ENCODE measurements at regions not wholly inside any gene's neighbourhood (a gene's known extent, or its start where the extent isn't known, plus 50 kb on each side); places are given as distances from the start of the nearest gene placed in this dataset.

- Histone ChIP-seq H4K20me1 (ENCODE audit: insufficient read depth, poor library complexity, severe bottlenecking) (no peaks in the 10 kb centered on the region), H3K4me2 (no peak overlapping the region), H2AFZ (no peak overlapping the region), H3K27me3 (peaks cover 7% of the 10 kb centered on the region), H3K9me2 (replicated peaks; ENCODE audit: insufficient read depth) (no peaks in the 10 kb centered on the region), H3K4me1 (ENCODE audit: insufficient read depth) (no peaks in the 10 kb centered on the region), H3K36me3 (replicated peaks; ENCODE audit: insufficient read depth, low read depth) (no peaks in the 10 kb centered on the region), H3K4me3 (no peak overlapping the region), H3K9me3 (ENCODE audit: low read depth) (no peaks in the 10 kb centered on the region), H3K79me2 (no peaks in the 10 kb centered on the region), H3K27ac (no peak overlapping the region)
- no peak for DNase-seq (ENCODE audit: low spot score)
- WGBS (ENCODE audit: low lambda C conversion rate, missing lambda C conversion rate) = 91% methylated on average over 22 of the region's 22 CpGs
- TF ChIP-seq CTCF (IDR thresholded peaks at IDR 0.05; ENCODE audit: poor library complexity) (no peak), EZH2phosphoT487 (IDR thresholded peaks at IDR 0.05; ENCODE audit: low read depth, severe bottlenecking, unreplicated experiment) (no peak), EZH2 (IDR thresholded peaks at IDR 0.05; ENCODE audit: borderline replicate concordance) (no peak)
Observed at GRCh38 chr10:128747582-128748346, 621.5 kb upstream of the MKI67 start.

GRCh38 chr10:128751284-128751683 is 625.1 kb upstream of the MKI67 start:
- Histone ChIP-seq H3K4me1 (ENCODE audit: insufficient read depth) (no peaks in the 10 kb centered on the region), H2AFZ (no peak overlapping the region), H3K79me2 (no peaks in the 10 kb centered on the region), H3K27ac (no peak overlapping the region), H3K27me3 (no peaks in the 10 kb centered on the region), H3K9me2 (replicated peaks; ENCODE audit: insufficient read depth) (no peaks in the 10 kb centered on the region), H3K9me3 (ENCODE audit: low read depth) (no peaks in the 10 kb centered on the region), H3K4me2 (no peak overlapping the region), H3K4me3 (no peak overlapping the region), H4K20me1 (ENCODE audit: insufficient read depth, poor library complexity, severe bottlenecking) (no peaks in the 10 kb centered on the region), H3K36me3 (replicated peaks; ENCODE audit: insufficient read depth, low read depth) (no peaks in the 10 kb centered on the region)
- no peak for TF ChIP-seq EZH2 (IDR thresholded peaks at IDR 0.05; ENCODE audit: borderline replicate concordance)
- no peak for TF ChIP-seq CTCF (IDR thresholded peaks at IDR 0.05; ENCODE audit: poor library complexity)
- no peak for TF ChIP-seq EZH2phosphoT487 (IDR thresholded peaks at IDR 0.05; ENCODE audit: low read depth, severe bottlenecking, unreplicated experiment)
- DNase-seq (ENCODE audit: low spot score) = no peak
- WGBS (ENCODE audit: low lambda C conversion rate, missing lambda C conversion rate) = 91% methylated on average over 7 of the region's 7 CpGs

- 98% methylated on average over 3 of the region's 3 CpGs for WGBS (ENCODE audit: low lambda C conversion rate, missing lambda C conversion rate)
- no peak overlapping the region for H3K4me2 ChIP-seq
- no peaks in the 10 kb centered on the region for H3K79me2 ChIP-seq
- H4K20me1 ChIP-seq (ENCODE audit: insufficient read depth, poor library complexity, severe bottlenecking) = no peaks in the 10 kb centered on the region
- no peak overlapping the region for H3K27ac ChIP-seq
- no peaks in the 10 kb centered on the region for H3K27me3 ChIP-seq
- no peak overlapping the region for H2AFZ ChIP-seq
- H3K4me3 ChIP-seq = no peak overlapping the region
- no peaks in the 10 kb centered on the region for H3K4me1 ChIP-seq (ENCODE audit: insufficient read depth)
- TF ChIP-seq CTCF (IDR thresholded peaks at IDR 0.05; ENCODE audit: poor library complexity) = no peak
- TF ChIP-seq EZH2 (IDR thresholded peaks at IDR 0.05; ENCODE audit: borderline replicate concordance) = no peak
- no peak for TF ChIP-seq EZH2phosphoT487 (IDR thresholded peaks at IDR 0.05; ENCODE audit: low read depth, severe bottlenecking, unreplicated experiment)
- no peaks in the 10 kb centered on the region for H3K36me3 ChIP-seq (replicated peaks; ENCODE audit: insufficient read depth, low read depth)
- no peaks in the 10 kb centered on the region for H3K9me2 ChIP-seq (replicated peaks; ENCODE audit: insufficient read depth)
- H3K9me3 ChIP-seq (ENCODE audit: low read depth) = no peaks in the 10 kb centered on the region
- no peak for DNase-seq (ENCODE audit: low spot score)
Observed at GRCh38 chr10:128751851-128752250, 625.6 kb upstream of the MKI67 start.
